GM12874 (cell line): ENCODE measurements at regions not wholly inside any gene's neighbourhood (a gene's known extent, or its start where the extent isn't known, plus 50 kb on each side); places are given as distances from the start of the nearest gene placed in this dataset.

Source experiments
- TF ChIP-seq, protein P1 (sequence below): IDR thresholded peaks from 2 replicates; pipeline ENCODE4 v1.5.1; 2011; ENCODE audit warnings: low read depth, mild to moderate bottlenecking, control low read depth, low read length, moderate library complexity; ENCODE audit not compliant: insufficient read depth

DNA sequence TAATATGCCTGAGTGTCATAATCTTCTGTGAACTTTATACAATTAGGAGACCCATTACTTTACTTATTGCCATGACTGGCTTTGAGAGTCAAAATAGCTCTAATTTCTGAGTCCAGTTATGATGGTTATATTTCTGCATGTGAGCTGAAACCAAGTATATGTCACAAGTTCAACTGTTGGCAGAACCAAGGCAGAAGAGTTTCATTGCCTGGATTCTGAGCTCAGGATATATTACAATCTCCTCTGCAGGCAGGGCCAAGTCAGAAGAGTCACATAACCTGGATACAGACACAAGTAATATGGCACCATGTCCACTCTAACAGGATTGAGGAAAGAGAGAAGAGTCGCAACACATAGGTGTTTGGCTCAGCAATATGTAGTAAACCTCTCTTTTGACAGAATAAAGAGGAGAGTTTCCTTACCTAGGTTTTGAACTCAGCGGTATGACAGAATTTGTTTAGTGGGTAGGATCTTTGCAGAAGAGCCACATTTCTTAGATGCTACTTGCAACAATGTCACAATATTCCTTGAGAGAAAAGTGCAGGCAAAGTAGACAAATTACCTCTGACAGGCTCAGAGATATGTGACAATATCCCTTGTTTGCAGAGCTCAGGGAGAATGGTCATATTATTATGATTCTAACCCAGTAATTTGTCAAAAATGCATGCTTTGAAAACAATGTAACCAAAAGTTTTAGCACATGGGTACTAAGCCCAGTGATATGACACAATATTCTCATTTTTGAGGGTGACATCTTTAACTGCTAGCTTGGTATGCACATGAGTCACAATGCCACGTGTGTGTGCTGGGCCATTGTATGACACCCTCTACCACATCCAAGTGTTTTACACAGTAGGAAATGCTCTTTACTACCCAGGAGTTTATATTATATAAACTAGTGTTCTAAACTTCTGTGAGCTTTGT, 895.3 kb upstream of the AMELY start:
- TF ChIP-seq, protein P1, sequence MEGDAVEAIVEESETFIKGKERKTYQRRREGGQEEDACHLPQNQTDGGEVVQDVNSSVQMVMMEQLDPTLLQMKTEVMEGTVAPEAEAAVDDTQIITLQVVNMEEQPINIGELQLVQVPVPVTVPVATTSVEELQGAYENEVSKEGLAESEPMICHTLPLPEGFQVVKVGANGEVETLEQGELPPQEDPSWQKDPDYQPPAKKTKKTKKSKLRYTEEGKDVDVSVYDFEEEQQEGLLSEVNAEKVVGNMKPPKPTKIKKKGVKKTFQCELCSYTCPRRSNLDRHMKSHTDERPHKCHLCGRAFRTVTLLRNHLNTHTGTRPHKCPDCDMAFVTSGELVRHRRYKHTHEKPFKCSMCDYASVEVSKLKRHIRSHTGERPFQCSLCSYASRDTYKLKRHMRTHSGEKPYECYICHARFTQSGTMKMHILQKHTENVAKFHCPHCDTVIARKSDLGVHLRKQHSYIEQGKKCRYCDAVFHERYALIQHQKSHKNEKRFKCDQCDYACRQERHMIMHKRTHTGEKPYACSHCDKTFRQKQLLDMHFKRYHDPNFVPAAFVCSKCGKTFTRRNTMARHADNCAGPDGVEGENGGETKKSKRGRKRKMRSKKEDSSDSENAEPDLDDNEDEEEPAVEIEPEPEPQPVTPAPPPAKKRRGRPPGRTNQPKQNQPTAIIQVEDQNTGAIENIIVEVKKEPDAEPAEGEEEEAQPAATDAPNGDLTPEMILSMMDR: no peak

DNA sequence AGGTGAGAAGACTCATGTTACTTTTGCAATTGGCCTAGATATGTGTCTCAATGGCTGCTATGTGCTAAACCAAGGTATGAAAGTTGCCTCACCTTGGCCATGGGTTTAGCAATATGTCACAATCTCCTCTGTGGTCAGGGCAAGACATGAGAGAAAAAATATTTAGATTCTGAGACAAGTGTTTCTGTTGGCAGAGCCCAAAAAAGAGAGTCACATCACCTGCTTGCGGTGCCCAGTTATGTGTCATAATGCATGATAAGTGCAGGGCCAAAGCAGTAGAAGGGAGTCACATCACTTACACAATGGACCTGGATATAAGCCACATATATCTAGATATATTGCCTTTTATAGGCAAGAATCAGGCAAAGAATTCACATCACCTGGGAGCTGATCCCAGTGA, 894.1 kb upstream of the AMELY start:
- TF ChIP-seq, protein P1: no peak

DNA sequence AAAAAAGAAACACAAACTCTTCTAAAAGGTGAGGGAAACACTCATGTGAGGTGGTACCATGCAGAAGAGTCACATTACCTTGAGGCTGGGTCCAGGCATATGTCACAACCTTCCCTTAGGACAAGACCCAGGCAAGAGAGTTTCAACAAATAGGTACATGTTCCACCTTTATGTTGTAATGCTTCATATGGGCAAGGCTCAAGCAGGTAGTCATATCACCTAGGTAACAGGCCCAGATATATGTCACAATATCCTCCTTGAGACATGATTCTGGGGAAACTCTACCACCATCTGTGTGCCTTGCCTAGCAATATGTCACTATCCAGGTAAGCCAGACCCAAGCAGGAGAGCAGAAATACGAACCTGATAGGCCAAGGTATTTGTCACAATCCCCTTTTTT, 892.2 kb upstream of the AMELY start:
- TF ChIP-seq, protein P1: no peak

DNA sequence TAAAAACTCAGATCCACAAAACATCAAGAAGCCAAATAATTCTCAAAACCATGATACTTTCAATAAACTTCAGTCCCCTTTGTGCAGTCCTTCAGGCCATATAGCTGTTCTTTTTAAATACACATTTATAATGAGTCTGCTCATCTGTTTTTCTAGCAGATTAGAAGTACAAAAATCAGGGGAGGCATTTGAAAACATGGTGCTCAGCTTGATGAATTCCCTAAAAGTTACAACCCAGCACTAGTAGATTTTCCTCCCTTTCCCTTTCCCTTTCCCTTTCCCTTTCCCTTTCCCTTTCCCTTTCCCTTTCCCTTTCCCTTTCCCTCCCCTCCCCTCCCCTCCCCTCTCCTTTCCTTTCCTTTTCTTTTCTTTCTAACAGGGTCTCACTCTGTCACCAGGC, 884.6 kb upstream of the AMELY start:
- TF ChIP-seq, protein P1: no peak

DNA sequence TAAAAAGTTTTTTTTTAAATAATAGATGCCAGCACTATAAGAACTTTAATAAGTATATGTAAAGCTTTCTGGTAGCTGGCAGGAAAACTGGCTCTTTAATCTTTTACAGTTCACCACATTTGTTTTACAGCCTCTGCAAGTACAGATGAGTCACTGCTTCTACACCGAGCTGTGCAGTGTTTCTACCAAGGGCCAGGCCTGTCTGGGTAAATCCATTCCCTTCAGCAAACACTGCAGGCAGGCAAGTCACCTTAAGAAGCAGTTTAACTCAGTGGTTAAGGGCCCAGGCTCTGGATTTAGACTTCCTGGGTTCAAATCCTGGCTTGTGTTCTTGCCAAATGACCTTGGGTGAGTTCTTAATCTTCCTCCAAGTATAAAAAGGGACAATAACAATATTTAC, 882.9 kb upstream of the AMELY start:
- TF ChIP-seq, protein P1: no peak

DNA sequence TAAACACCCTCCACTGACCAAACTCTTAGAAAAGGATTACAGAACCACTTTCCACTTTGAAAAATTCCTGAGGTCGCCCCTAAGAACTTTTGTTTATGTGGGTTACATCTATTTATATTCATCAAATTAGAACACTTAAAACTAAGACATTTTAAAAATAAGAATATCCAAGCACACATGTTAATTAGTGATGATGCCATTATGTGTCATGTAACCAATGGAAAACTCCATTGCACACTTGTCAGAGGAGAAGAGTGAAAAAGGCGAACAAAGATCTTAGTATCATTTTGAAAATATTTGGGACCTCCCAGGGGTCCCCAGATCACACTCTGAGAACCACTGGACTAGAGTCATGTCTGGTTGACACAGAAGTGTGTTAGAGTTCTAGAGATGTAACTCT, 882.4 kb upstream of the AMELY start:
- TF ChIP-seq, protein P1: no peak

DNA sequence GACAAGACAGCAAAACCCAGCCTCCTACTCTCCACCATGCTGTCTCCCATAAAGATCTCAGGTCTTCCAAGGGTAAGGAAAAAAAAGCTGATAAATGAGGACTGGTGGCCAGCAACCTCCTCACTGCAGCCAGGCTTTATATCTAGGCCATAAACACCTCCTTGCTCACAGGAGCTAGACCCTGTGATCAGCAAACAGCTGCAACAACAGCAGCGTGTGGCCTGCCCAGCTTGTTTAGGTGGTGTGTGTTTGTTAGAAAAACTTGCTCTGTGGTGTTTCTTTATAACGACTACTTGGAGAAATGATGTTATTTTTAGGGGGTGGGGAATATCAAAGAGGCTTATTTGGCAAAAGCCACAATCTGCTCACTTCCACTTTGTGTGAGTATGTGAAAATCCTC, 880.9 kb upstream of the AMELY start:
- TF ChIP-seq, protein P1: no peak
